WTC11 (cell line): ENCODE measurements at regions not wholly inside any gene's neighbourhood (a gene's known extent, or its start where the extent isn't known, plus 50 kb on each side); places are given as distances from the start of the nearest gene placed in this dataset.

Experiments used
- ATAC-seq: fragments of 200-7000 bp; cut with Tn5 transposase; 2 replicates; pipeline ENCODE4 v1.10.0; 2021; ENCODE audit warnings: mild to moderate bottlenecking, moderate library complexity
- CTCF ChIA-PET: fragments of 300-600 bp; sonication (Branson Sonifier 250); formaldehyde crosslinking; loops from one replicate; lab custom pipeline; 2021; ENCODE audit warnings: antibody characterized with exemption; lab: Charles Lee
- POLR2A ChIA-PET: fragments of 350-600 bp; sonication (Branson Sonifier 250); formaldehyde crosslinking; loops from one replicate; lab custom pipeline; 2021; ENCODE audit warnings: antibody characterized with exemption; lab: Charles Lee
- DNase-seq: peaks from one replicate; pipeline ENCODE4 v3.0.0; 2021; ENCODE audit warnings: low spot score
- H3K27ac Mint-ChIP-seq: 2 replicates; pipeline ENCODE4 v1.8.0; 2021; ENCODE audit warnings: mixed read lengths
- H3K27me3 Mint-ChIP-seq: 2 replicates; pipeline ENCODE4 v1.8.0; 2021; ENCODE audit warnings: low read depth, mild to moderate bottlenecking, moderate library complexity, mixed read lengths
- H3K36me3 Mint-ChIP-seq: 2 replicates; pipeline ENCODE4 v1.8.0; 2021; ENCODE audit warnings: mixed read lengths
- H3K4me1 Mint-ChIP-seq: 2 replicates; pipeline ENCODE4 v1.8.0; 2022; ENCODE audit warnings: mixed read lengths
- H3K4me3 Mint-ChIP-seq: 2 replicates; pipeline ENCODE4 v1.8.0; 2021; ENCODE audit warnings: mild to moderate bottlenecking, moderate library complexity, mixed read lengths
- H3K9me3 Mint-ChIP-seq: 2 replicates; pipeline ENCODE4 v1.8.0; 2021; ENCODE audit warnings: mixed read lengths
- AFF4 ChIP-seq: sonication (generic); formaldehyde crosslinking; IDR thresholded peaks from 2 replicates; pipeline ENCODE4 v1.8.1; 2023; ENCODE audit warnings: mild to moderate bottlenecking, missing genetic modification reagents, borderline replicate concordance
- CREM ChIP-seq: sonication (generic); formaldehyde crosslinking; IDR thresholded peaks from 2 replicates; pipeline ENCODE4 v1.8.1; 2022; ENCODE audit warnings: mild to moderate bottlenecking, missing genetic modification reagents, moderate library complexity
- ELF4 ChIP-seq: sonication (generic); formaldehyde crosslinking; IDR thresholded peaks from 2 replicates; pipeline ENCODE4 v1.8.1; 2022; ENCODE audit warnings: low read depth, mild to moderate bottlenecking, moderate library complexity, missing genetic modification reagents
- IRF1 ChIP-seq: sonication (generic); formaldehyde crosslinking; IDR thresholded peaks from 2 replicates; pipeline ENCODE4 v1.8.0; 2023; ENCODE audit warnings: missing genetic modification reagents
- JUN ChIP-seq: sonication (generic); formaldehyde crosslinking; IDR thresholded peaks from 2 replicates; pipeline ENCODE4 v1.8.0; 2023; ENCODE audit warnings: mild to moderate bottlenecking, missing genetic modification reagents
- MYBL2 ChIP-seq: sonication (generic); formaldehyde crosslinking; IDR thresholded peaks from 2 replicates; pipeline ENCODE4 v1.8.1; 2023; ENCODE audit warnings: mild to moderate bottlenecking, moderate library complexity, missing genetic modification reagents
- NFATC4 ChIP-seq: fragments of 250-450 bp; sonication (Bioruptor Pico); IDR thresholded peaks from 2 replicates; pipeline ENCODE4 v1.9.0; 2021; ENCODE audit warnings: mild to moderate bottlenecking
- NFE2L1 ChIP-seq: sonication (generic); formaldehyde crosslinking; IDR thresholded peaks from 2 replicates; pipeline ENCODE4 v1.8.1; 2023; ENCODE audit warnings: missing genetic modification reagents
- NR1H2 ChIP-seq: sonication (generic); formaldehyde crosslinking; IDR thresholded peaks from 2 replicates; pipeline ENCODE4 v1.9.0; 2021; ENCODE audit warnings: mild to moderate bottlenecking, moderate library complexity, missing genetic modification reagents
- TCF7 ChIP-seq: sonication (generic); formaldehyde crosslinking; IDR thresholded peaks from 2 replicates; pipeline ENCODE4 v1.8.0; 2022; ENCODE audit warnings: mild to moderate bottlenecking, low read depth, missing genetic modification reagents, moderate library complexity
- ZBTB21 ChIP-seq: sonication (generic); formaldehyde crosslinking; IDR thresholded peaks from 2 replicates; pipeline ENCODE4 v1.8.1; 2023; ENCODE audit warnings: mild to moderate bottlenecking, missing genetic modification reagents, borderline replicate concordance
- ZBTB43 ChIP-seq: sonication (generic); formaldehyde crosslinking; IDR thresholded peaks from 2 replicates; pipeline ENCODE4 v1.8.1; 2023; ENCODE audit warnings: mild to moderate bottlenecking, missing genetic modification reagents
- ZNF232 ChIP-seq: sonication (generic); formaldehyde crosslinking; IDR thresholded peaks from 2 replicates; pipeline ENCODE4 v1.8.0; 2022; ENCODE audit warnings: mild to moderate bottlenecking, missing genetic modification reagents
- ZNF281 ChIP-seq: sonication (generic); formaldehyde crosslinking; IDR thresholded peaks from 2 replicates; pipeline ENCODE4 v1.8.0; 2023; ENCODE audit warnings: mild to moderate bottlenecking, missing genetic modification reagents
- ZNF396 ChIP-seq: fragments of 250-450 bp; sonication (Bioruptor Pico); IDR thresholded peaks from 2 replicates; pipeline ENCODE4 v1.8.0; 2021; ENCODE audit warnings: mild to moderate bottlenecking, moderate library complexity, borderline replicate concordance
- ZNF532 ChIP-seq: fragments of 250-450 bp; sonication (Bioruptor Pico); IDR thresholded peaks from 2 replicates; pipeline ENCODE4 v1.9.0; 2021; ENCODE audit warnings: mild to moderate bottlenecking, borderline replicate concordance
- ZNF671 ChIP-seq: fragments of 250-450 bp; sonication (Bioruptor Pico); IDR thresholded peaks from 2 replicates; pipeline ENCODE4 v1.8.0; 2021; ENCODE audit warnings: mild to moderate bottlenecking
- ZSCAN18 ChIP-seq: fragments of 250-450 bp; sonication (Bioruptor Pico); IDR thresholded peaks from 2 replicates; pipeline ENCODE4 v2.1.2; 2022; ENCODE audit warnings: mild to moderate bottlenecking, moderate library complexity

- POLR2A ChIA-PET: no interaction called here
- H3K4me1 Mint-ChIP-seq: no peaks in the 10 kb centered on the region
- CTCF ChIA-PET: no interaction called here
- H3K27me3 Mint-ChIP-seq: no peaks in the 10 kb centered on the region
- ATAC-seq: no peak
- no peak overlapping the region for H3K27ac Mint-ChIP-seq
- H3K4me3 Mint-ChIP-seq: no peak overlapping the region
- peaks cover 18% of the 10 kb centered on the region for H3K36me3 Mint-ChIP-seq
- DNase-seq: no peak
- TF ChIP-seq ZBTB43: no peak
- TF ChIP-seq ZNF281 (CRISPR knock-in tag): no peak
- no peak for TF ChIP-seq NFATC4 (CRISPR knock-in tag)
- TF ChIP-seq ZNF396 (CRISPR knock-in tag): no peak
- no peak for TF ChIP-seq ZSCAN18 (CRISPR knock-in tag)
- no peak for TF ChIP-seq AFF4 (CRISPR knock-in tag)
- no peak for TF ChIP-seq ZNF232
- no peak for TF ChIP-seq MYBL2 (CRISPR knock-in tag)
- TF ChIP-seq ELF4 (CRISPR knock-in tag): no peak
- no peak for TF ChIP-seq IRF1
- no peak for TF ChIP-seq NR1H2 (CRISPR knock-in tag)
- no peak for TF ChIP-seq TCF7
- TF ChIP-seq ZBTB21 (CRISPR knock-in tag): no peak
- no peak for TF ChIP-seq CREM (CRISPR knock-in tag)
- no peak for TF ChIP-seq ZNF532 (CRISPR knock-in tag)
- TF ChIP-seq NFE2L1 (CRISPR knock-in tag): no peak
- TF ChIP-seq ZNF671 (CRISPR knock-in tag): no peak
- TF ChIP-seq JUN: no peak
- TF ChIP-seq, all 79 proteins: peak for 0
- peaks cover 24% of the 10 kb centered on the region for H3K9me3 Mint-ChIP-seq
Observed at GRCh38 chr7:110209884-110210283, 881.0 kb upstream of the LRRN3 start.
